HG03196 (cell line): ENCODE measurements at regions not wholly inside any gene's neighbourhood (a gene's known extent, or its start where the extent isn't known, plus 50 kb on each side); places are given as distances from the start of the nearest gene placed in this dataset.
"Not testable (repeated sequence)": the region's sequence is repeated elsewhere in the genome, so short reads cannot be mapped to it uniquely, and the experiment has no call there.

Experiments used
- ATAC-seq: cut with Tn5 transposase; IDR thresholded peaks from one replicate; pipeline ENCODE4 v1.9.1; 2021; ENCODE audit not compliant: unreplicated experiment

GRCh38 chr2:16738361-16739225, 73.0 kb upstream of the CYRIA start:
- no peak for ATAC-seq

GRCh38 chr2:16737812-16738211, 72.2 kb upstream of the CYRIA start:
- no peak for ATAC-seq

- ATAC-seq = no peak
Observed at GRCh38 chr2:16736633-16737032, 71.0 kb upstream of the CYRIA start.

- ATAC-seq = peak; percentile 55
Observed at GRCh38 chr2:16729335-16729734, 63.7 kb upstream of the CYRIA start.

- peak; percentile 50 for ATAC-seq
Observed at GRCh38 chr2:16728351-16729136, 62.9 kb upstream of the CYRIA start.

DNA sequence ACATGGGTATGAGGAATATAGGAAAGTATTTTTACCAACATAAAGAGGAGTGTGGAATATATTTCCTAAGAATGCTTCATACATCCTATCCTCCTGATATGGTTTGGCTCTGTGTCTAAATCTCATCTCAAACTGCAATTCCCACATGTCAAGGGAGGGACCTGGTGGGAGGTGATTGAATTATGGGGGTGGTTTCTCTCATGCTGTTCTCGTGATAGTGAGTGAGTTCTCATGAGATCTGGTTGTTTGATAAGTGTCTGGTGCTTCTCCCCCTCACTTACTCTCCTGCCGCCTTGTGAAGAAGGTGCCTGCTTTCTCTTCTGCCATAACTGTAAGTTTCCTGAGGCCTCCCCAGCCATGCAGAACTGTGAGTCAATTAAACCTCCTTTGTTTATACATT, 62.2 kb upstream of the CYRIA start:
- not testable (repeated sequence) for ATAC-seq

- no peak for ATAC-seq
Observed at GRCh38 chr2:16727256-16727655, 61.6 kb upstream of the CYRIA start.

DNA sequence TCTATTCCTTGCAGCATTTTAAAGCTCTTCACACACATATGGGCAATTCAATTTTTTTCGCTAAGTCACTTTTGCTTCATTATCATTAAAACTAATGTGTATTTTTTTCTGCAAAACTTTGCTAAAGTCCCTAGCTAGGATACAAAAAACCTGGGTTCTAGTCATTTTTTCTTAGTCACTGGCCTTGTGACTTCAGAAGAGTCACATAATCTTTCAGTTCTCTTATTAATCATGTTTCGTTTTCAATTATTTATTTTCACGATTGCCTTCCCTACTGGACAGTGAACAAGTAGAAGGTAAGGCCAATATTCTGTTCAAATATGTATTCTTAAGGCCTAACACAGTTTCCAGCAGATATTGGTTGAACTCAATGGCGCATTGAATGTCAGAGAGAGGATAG, 60.9 kb upstream of the CYRIA start:
- ATAC-seq = no peak

GRCh38 chr2:16726147-16726546, 60.5 kb upstream of the CYRIA start:
- ATAC-seq = no peak

- ATAC-seq = no peak
Observed at GRCh38 chr2:16725549-16725948, 59.9 kb upstream of the CYRIA start.

DNA sequence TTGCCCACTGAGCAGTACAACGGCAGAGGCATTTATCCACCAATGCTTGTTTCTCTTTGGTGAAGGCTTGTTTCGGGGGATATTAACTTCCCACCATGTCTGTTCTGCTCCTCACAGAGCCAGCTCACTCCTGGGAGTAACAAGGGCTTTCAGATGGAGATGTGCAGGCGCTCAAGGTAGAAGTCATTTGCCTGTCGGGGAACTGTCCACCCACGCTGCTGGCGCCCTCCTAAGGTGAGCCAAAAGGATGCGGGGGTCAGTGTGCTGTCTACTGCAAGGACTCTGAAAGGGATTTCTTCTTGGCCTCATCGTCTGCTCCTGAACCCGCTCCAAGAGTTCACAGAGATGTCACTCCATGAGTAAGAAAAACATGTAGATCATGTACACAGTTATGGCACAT, 57.0 kb upstream of the CYRIA start:
- no peak for ATAC-seq

DNA sequence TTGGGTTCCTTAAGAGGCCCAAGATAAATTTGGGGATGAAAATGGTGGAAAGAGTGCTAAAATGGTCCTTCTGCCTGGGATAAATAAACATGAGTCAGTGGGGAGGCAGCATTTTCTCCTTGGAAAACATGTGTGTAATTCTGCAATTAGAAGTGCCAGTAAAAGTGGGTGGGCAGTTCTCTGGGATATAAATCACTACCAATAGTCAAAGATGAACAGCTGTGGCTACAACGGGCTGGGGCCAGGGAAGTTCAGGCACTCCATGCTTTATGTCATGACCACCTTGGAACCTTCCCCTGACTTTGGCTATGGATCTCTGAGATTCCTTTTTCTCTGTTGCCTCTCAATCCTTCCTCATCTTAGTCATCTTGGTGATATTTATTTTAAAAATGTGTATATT, 56.5 kb upstream of the CYRIA start:
- ATAC-seq = no peak

- not testable (repeated sequence) for ATAC-seq
Observed at GRCh38 chr2:16721529-16721928, 55.9 kb upstream of the CYRIA start.

- not testable (repeated sequence) for ATAC-seq
Observed at GRCh38 chr2:16720737-16721136, 55.1 kb upstream of the CYRIA start.

GRCh38 chr2:16719485-16719808, 53.8 kb upstream of the CYRIA start:
- no peak for ATAC-seq

- no peak for ATAC-seq
Observed at GRCh38 chr2:16718576-16719484, 53.2 kb upstream of the CYRIA start.

DNA sequence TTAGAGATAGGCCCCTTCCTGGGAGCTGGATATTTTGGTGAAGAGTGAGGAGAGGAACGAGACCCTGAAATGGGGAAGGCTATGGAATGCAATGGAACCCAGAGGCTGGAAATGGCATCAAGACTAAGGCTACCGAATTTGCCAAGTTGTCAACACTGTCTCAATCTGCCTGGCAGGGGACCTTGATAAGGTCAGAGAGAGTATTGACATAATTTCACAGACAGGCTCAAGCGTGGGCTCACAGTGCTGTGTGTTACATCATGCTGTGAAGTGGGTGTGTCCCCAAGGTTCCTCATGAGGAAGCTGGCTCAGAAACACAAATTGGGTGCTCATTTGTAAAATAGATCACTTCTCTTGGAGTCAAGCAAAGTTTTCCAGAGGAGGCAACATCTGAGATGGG, 51.8 kb upstream of the CYRIA start:
- no peak for ATAC-seq

GRCh38 chr2:16716944-16717343, 51.3 kb upstream of the CYRIA start:
- ATAC-seq = no peak

DNA sequence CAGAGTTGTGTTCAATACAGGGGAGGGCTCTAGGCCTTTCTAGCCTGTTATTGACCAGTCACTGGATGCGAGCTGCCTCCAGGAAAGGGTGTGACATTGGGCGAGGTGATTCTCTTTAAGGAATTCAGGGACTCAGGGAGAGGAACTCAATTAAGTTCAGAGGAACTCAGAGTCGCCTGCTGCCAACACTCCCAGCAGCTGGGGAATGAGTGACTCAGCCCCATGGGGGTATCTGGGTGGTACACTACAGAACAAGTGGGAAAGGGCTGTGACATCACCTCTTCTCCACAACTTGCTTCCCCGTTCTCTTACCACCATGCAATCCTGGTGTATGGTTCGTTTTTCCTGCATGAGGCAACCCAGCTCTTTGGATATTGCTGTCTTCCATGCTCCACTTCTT, 50.4 kb upstream of the CYRIA start:
- no peak for ATAC-seq
